Gastroesophageal sphincter (tissue), 3 donors: ENCODE measurements at regions not wholly inside any gene's neighbourhood (a gene's known extent, or its start where the extent isn't known, plus 50 kb on each side); places are given as distances from the start of the nearest gene placed in this dataset.

ENCODE experiments used
- POLR2A ChIP-seq, 2 donors: fragments of 450-650 bp; IDR thresholded peaks; one replicate each; pipeline ENCODE4 v1.6.1; 2017; ENCODE audit warnings: antibody characterized with exemption in 2 of 2, mild to moderate bottlenecking in 2 of 2, moderate library complexity in 1 of 2
- POLR2AphosphoS5 ChIP-seq: sonication (generic); formaldehyde crosslinking; IDR thresholded peaks from one replicate; pipeline ENCODE4 v1.6.1; 2017; ENCODE audit warnings: antibody characterized with exemption
- TF ChIP-seq, protein P1 (sequence below), 4 experiments: fragments of 200-600 bp in 2 of 4; fragments of 450-650 bp in 2 of 4; sonication (generic) in 1 of 4; IDR thresholded peaks; one replicate each; pipeline ENCODE4 v1.5.1; 2017 to 2019; ENCODE audit warnings: antibody characterized with exemption in 4 of 4, mild to moderate bottlenecking in 2 of 4, moderate library complexity in 2 of 4

GRCh38 chr2:5250482-5250881 is 441.7 kb upstream of the SOX11 start:
- TF ChIP-seq POLR2AphosphoS5 (no peak), POLR2A (IDR thresholded peaks at IDR 0.05) (no peak)
- TF ChIP-seq, protein P1, sequence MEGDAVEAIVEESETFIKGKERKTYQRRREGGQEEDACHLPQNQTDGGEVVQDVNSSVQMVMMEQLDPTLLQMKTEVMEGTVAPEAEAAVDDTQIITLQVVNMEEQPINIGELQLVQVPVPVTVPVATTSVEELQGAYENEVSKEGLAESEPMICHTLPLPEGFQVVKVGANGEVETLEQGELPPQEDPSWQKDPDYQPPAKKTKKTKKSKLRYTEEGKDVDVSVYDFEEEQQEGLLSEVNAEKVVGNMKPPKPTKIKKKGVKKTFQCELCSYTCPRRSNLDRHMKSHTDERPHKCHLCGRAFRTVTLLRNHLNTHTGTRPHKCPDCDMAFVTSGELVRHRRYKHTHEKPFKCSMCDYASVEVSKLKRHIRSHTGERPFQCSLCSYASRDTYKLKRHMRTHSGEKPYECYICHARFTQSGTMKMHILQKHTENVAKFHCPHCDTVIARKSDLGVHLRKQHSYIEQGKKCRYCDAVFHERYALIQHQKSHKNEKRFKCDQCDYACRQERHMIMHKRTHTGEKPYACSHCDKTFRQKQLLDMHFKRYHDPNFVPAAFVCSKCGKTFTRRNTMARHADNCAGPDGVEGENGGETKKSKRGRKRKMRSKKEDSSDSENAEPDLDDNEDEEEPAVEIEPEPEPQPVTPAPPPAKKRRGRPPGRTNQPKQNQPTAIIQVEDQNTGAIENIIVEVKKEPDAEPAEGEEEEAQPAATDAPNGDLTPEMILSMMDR (IDR thresholded peaks at IDR 0.05) = no peak
